ENCODE measurements at regions not wholly inside any gene's neighbourhood (a gene's known extent, or its start where the extent isn't known, plus 50 kb on each side); places are given as distances from the start of the nearest gene placed in this dataset.

DNA sequence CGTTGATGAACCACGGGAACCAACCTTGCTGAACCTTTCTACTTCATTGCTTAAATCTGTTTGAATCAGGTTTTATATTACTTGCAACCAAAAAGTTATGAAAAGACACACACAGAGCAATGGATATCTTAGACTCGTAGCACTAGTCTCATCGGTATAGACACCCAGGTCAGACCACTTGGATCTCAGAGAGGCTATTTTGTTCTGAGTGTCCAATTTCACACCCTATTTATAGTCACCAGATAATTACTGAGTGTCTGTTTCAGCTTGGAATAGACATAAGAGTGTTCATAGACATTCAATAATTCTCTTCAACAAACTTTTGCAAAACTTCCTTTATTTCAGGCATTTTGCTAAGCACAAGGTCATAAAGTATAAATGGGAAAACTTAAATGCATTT is 145.4 kb upstream of the EGFLAM start:
- TF ChIP-seq, protein P1, sequence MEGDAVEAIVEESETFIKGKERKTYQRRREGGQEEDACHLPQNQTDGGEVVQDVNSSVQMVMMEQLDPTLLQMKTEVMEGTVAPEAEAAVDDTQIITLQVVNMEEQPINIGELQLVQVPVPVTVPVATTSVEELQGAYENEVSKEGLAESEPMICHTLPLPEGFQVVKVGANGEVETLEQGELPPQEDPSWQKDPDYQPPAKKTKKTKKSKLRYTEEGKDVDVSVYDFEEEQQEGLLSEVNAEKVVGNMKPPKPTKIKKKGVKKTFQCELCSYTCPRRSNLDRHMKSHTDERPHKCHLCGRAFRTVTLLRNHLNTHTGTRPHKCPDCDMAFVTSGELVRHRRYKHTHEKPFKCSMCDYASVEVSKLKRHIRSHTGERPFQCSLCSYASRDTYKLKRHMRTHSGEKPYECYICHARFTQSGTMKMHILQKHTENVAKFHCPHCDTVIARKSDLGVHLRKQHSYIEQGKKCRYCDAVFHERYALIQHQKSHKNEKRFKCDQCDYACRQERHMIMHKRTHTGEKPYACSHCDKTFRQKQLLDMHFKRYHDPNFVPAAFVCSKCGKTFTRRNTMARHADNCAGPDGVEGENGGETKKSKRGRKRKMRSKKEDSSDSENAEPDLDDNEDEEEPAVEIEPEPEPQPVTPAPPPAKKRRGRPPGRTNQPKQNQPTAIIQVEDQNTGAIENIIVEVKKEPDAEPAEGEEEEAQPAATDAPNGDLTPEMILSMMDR (IDR thresholded peaks at IDR 0.05), result no peak
- TF ChIP-seq TCF7L2 (IDR thresholded peaks at IDR 0.05; ENCODE audit: low read depth, low read length), result no peak
- no peak for TF ChIP-seq SIN3A (IDR thresholded peaks at IDR 0.05; ENCODE audit: borderline replicate concordance, insufficient read depth, low read depth, low read length)
- TF ChIP-seq POLR2AphosphoS5 (IDR thresholded peaks at IDR 0.05; ENCODE audit: low read depth, low read length), result no peak
